ENCODE measurements at regions not wholly inside any gene's neighbourhood (a gene's known extent, or its start where the extent isn't known, plus 50 kb on each side); places are given as distances from the start of the nearest gene placed in this dataset.
"Not testable (repeated sequence)": the region's sequence is repeated elsewhere in the genome, so short reads cannot be mapped to it uniquely, and the experiment has no call there.

- DNase-seq: not testable (repeated sequence)
These were observed 798.6 kb downstream of the PLCL1 start for GRCh38 chr2:198602986-198603385.

- DNase-seq: no peak
These were observed 793.3 kb downstream of the PLCL1 start for GRCh38 chr2:198597648-198598047.

- no peak for DNase-seq
These were observed 792.6 kb downstream of the PLCL1 start for GRCh38 chr2:198596985-198597384.

GRCh38 chr2:198595721-198596120, 791.3 kb downstream of the PLCL1 start:
- no peak for DNase-seq

GRCh38 chr2:198591586-198591985, 787.2 kb downstream of the PLCL1 start:
- DNase-seq: no peak

- DNase-seq: no peak
These were observed 783.3 kb downstream of the PLCL1 start for GRCh38 chr2:198587741-198588140.

- DNase-seq: no peak
These were observed 782.8 kb downstream of the PLCL1 start for GRCh38 chr2:198587240-198587639.

DNA sequence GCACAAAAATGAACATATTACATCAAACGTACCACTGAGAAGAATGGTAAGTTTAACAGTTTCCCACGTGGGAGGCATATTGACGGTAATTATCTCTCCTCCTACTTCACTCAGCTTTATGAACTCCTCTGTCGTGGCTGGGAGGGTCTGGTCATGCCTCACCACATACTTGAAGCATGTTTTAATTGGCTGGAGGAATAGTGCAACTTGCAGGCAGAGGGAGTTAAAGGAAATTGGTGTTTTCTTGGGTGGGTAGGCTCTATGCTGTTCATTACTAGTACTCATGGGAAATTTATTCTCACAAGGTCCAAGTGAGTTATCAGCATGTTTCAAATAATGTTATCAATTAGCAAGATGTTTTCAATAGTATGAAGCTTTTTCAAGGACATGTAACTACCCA, 767.0 kb downstream of the PLCL1 start:
- no peak for DNase-seq

GRCh38 chr2:198558176-198558575, 753.8 kb downstream of the PLCL1 start:
- no peak for DNase-seq

- no peak for DNase-seq
These were observed 741.7 kb downstream of the PLCL1 start for GRCh38 chr2:198546122-198546521.

GRCh38 chr2:198545411-198545810, 741.0 kb downstream of the PLCL1 start:
- no peak for DNase-seq

DNA sequence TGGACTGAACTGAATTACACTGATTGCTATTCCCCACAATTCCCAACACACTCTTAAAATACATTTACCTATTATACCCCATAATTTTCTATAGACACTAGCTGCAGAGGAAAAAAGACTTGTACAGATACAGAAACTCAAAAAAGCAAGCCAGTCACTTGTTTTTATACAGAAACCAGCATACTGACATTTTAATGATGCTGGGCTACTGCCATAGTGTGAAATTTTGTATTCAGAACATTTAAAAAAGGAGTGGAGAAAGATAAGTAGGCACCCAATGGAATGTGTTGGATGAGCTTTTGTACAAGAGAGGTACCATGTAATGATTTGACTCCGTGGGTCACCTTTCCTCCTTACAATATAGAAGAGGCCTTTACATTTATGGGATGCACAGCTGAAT, 740.1 kb downstream of the PLCL1 start:
- DNase-seq: no peak

GRCh38 chr2:198534756-198535155, 730.4 kb downstream of the PLCL1 start:
- no peak for DNase-seq

DNA sequence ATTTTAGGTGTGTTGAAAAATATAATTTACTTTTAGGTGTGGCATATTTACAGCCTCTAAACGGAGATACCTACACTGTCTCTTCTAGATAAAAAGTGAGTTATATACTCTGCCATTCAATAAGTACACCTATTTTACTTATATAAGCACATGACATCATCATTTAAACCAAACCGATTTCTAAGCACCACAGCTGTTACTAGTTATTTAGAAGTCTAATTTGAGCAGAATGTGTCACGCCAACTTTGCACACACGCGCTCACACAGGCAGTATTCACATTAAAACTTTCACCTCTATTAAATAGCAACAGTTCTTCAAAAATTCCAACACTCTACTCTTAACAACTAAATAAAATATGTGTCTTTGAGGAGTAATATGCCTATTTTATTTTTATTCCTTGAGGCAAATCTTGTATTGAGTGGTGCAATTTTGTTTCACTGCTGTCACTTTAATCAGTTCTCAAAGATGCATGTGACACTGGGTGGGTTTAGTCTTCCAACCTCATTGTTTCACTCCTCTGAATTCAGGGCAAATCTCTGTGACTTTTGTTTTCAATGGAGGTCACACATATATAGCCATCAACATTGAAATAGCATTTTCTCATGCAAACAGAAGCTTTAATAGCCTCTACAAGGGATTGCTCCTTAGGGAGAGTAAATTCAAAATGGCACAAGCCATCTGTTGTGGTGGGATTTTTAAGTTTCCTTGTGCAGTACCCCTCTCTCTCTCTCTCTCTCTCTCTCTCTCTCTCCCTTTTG, 721.0 kb downstream of the PLCL1 start:
- DNase-seq: no peak

DNA sequence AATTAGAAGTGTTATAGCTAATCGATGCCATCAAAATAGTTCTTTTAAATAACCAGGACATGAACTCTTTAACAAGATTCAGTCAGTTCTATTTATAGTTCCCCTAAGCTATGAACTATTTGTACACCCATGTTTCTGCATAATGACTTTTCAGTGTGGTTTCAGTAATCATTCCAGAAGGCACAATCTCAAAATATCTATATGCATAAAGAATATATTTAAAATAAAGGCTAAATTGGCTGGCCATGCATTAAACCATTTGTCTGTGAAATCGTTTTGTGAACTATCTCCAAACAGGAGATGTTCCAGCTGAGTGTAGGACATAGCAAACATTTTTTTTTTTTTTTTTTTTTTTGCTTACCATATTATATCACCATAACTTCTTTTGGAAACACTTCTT, 719.3 kb downstream of the PLCL1 start:
- DNase-seq: no peak

DNA sequence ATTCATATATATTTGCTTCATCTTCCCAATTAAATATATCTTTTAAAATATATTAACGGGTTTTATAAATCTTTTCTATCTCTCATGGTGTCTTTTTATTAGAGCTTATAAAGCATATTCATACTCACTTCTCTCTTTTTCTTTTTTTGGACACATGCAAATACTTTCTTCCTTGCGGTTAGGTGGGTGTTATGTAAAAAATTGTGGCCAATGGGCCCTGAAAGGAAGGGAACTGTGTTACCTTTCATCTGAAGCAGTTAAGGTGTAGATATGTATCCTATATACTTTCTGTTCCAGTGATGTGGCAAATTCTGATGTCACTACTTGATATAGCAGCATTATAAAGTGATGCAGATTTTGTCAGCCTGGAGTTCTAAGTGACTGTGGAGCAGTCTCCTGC, 714.5 kb downstream of the PLCL1 start:
- DNase-seq: no peak

GRCh38 chr2:198517976-198518375, 713.6 kb downstream of the PLCL1 start:
- DNase-seq: no peak

- not testable (repeated sequence) for DNase-seq
These were observed 704.2 kb downstream of the PLCL1 start for GRCh38 chr2:198508610-198509009.

DNA sequence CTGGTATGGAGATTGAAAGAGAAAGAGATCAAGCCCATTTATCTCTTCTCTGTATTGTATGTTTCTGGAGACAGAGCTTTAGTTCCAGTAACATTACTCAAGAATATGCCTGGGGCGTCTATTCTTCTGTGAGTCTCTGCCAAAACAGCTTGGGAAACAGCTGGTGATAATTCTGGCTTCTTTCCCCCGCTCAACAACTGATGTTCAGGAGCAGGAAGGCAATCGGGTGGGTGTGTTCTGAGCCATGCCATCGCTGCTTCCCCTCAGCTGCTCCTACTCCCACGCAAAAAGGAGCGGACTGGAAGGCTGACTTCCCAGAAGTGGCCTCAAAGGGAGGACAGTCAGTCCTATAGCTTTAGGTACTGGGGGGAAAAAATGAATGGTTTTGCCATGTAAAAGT, 695.1 kb downstream of the PLCL1 start:
- no peak for DNase-seq

DNA sequence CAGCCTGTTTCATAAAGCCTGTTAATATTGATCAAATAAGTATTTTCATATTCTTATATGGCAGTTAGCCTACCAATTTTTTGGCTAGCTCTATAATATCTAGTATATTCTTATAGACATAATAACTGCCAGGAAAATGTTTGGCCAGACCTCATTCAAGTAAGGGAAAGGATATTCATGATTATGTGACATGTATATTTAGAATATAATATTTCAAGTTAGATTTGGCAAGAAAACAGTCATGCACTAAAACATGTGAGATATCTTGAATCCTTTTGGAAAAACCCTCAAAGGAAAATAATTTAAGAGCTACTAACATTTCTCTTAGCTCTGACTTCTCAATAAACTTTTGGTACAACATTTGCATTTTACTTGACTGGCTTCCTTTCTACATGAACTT, 694.1 kb downstream of the PLCL1 start:
- DNase-seq: no peak

- DNase-seq: no peak
These were observed 693.7 kb downstream of the PLCL1 start for GRCh38 chr2:198498048-198498447.

GRCh38 chr2:198494931-198495330, 690.5 kb downstream of the PLCL1 start:
- DNase-seq: no peak

DNA sequence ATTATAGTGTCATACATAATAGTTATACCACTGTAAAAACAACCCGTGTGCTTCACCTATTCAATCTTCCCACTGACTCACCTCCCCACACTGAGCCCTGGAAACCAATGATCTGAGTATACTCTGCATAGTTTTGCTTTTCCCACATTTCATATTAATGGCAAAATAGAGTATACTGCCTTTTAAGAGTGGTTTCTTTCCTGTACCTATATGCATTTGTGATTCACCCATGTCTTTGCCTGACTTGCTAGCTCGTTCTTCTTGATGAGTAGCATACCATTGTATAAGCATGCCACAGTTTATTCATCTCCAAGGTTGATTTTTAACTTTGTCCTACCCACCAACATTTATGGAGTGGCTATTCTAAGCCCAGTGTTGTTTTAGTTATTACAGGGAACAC, 686.4 kb downstream of the PLCL1 start:
- no peak for DNase-seq

- no peak for DNase-seq
These were observed 684.6 kb downstream of the PLCL1 start for GRCh38 chr2:198488964-198489363.

GRCh38 chr2:198483051-198483450, 678.7 kb downstream of the PLCL1 start:
- DNase-seq: no peak
